HAP-1 (cell line): ENCODE measurements at regions not wholly inside any gene's neighbourhood (a gene's known extent, or its start where the extent isn't known, plus 50 kb on each side); places are given as distances from the start of the nearest gene placed in this dataset.

Experiments
- DNase-seq, 2 experiments: peaks; one replicate each; pipeline ENCODE4 v3.0.0-alpha.2; 2016 to 2020; ENCODE audit warnings: low spot score in 2 of 2
- H3K27me3 ChIP-seq: fragments of 250-450 bp; sonication (Bioruptor Pico); 2 replicates; pipeline ENCODE4 v1.5.1; 2020; ENCODE audit warnings: low read depth, mild to moderate bottlenecking, moderate library complexity
- H3K36me3 ChIP-seq: fragments of 250-450 bp; sonication (Bioruptor Pico); replicated peaks from 2 replicates; pipeline ENCODE4 v1.5.1; 2020; ENCODE audit warnings: mild to moderate bottlenecking
- H3K4me1 ChIP-seq: fragments of 250-450 bp; sonication (Bioruptor Pico); 2 replicates; pipeline ENCODE4 v1.5.1; 2020; ENCODE audit warnings: mild to moderate bottlenecking
- H3K4me3 ChIP-seq: fragments of 250-450 bp; sonication (Bioruptor Pico); 2 replicates; pipeline ENCODE4 v1.5.1; 2020; ENCODE audit warnings: mild to moderate bottlenecking, moderate library complexity
- H3K9me3 ChIP-seq: fragments of 250-450 bp; sonication (Bioruptor Pico); 2 replicates; pipeline ENCODE4 v1.5.1; 2020; ENCODE audit warnings: mild to moderate bottlenecking, moderate library complexity
- in situ Hi-C: fragments of 300-500 bp; cut with MboI; formaldehyde crosslinking; loops from 3 replicates; pipeline ENCODE4 v1.14.3; 2020; ENCODE audit warnings: low sequenced_read_pairs, inconsistent platforms, mixed read lengths

GRCh38 chr3:21152555-21152954 lies 598.5 kb downstream of the ZNF385D start:
- H3K36me3 ChIP-seq = no peaks in the 10 kb centered on the region
- no peaks in the 10 kb centered on the region for H3K27me3 ChIP-seq
- no peak for DNase-seq
- H3K9me3 ChIP-seq = no peaks in the 10 kb centered on the region
- in situ Hi-C loops = no loop called here
- no peaks in the 10 kb centered on the region for H3K4me1 ChIP-seq
- no peak overlapping the region for H3K4me3 ChIP-seq

- Histone ChIP-seq H3K36me3 (no peaks in the 10 kb centered on the region), H3K27me3 (no peaks in the 10 kb centered on the region), H3K4me1 (no peaks in the 10 kb centered on the region), H3K4me3 (no peak overlapping the region), H3K9me3 (no peaks in the 10 kb centered on the region)
- in situ Hi-C loops = no loop called here
- DNase-seq = no peak
These were observed 608.1 kb downstream of the ZNF385D start for GRCh38 chr3:21142949-21143348.

- no peak for DNase-seq
- H3K4me3 ChIP-seq = no peak overlapping the region
- no peaks in the 10 kb centered on the region for H3K9me3 ChIP-seq
- no peaks in the 10 kb centered on the region for H3K4me1 ChIP-seq
- H3K27me3 ChIP-seq = no peaks in the 10 kb centered on the region
- H3K36me3 ChIP-seq = no peaks in the 10 kb centered on the region
- in situ Hi-C loops = no loop called here
These were observed 609.0 kb downstream of the ZNF385D start for GRCh38 chr3:21142031-21142430.

- Histone ChIP-seq H3K9me3 (no peaks in the 10 kb centered on the region), H3K36me3 (no peaks in the 10 kb centered on the region), H3K4me3 (no peak overlapping the region), H3K4me1 (no peaks in the 10 kb centered on the region), H3K27me3 (no peaks in the 10 kb centered on the region)
- DNase-seq = no peak
- in situ Hi-C loops = no loop called here
These were observed 610.2 kb downstream of the ZNF385D start for GRCh38 chr3:21140785-21141184.

- no peak for DNase-seq
- no peaks in the 10 kb centered on the region for H3K36me3 ChIP-seq
- no peaks in the 10 kb centered on the region for H3K9me3 ChIP-seq
- H3K4me1 ChIP-seq = no peaks in the 10 kb centered on the region
- in situ Hi-C loops = no loop called here
- H3K4me3 ChIP-seq = no peak overlapping the region
- no peaks in the 10 kb centered on the region for H3K27me3 ChIP-seq
These were observed 612.9 kb downstream of the ZNF385D start for GRCh38 chr3:21138085-21138484.

- no peaks in the 10 kb centered on the region for H3K9me3 ChIP-seq
- in situ Hi-C loops = no loop called here
- H3K27me3 ChIP-seq = no peaks in the 10 kb centered on the region
- no peaks in the 10 kb centered on the region for H3K36me3 ChIP-seq
- DNase-seq = no peak
- H3K4me1 ChIP-seq = no peaks in the 10 kb centered on the region
- H3K4me3 ChIP-seq = no peak overlapping the region
These were observed 618.1 kb downstream of the ZNF385D start for GRCh38 chr3:21132896-21133295.

GRCh38 chr3:21120826-21121225 lies 630.2 kb downstream of the ZNF385D start:
- H3K9me3 ChIP-seq = no peaks in the 10 kb centered on the region
- H3K4me1 ChIP-seq = no peaks in the 10 kb centered on the region
- H3K36me3 ChIP-seq = no peaks in the 10 kb centered on the region
- no peak overlapping the region for H3K4me3 ChIP-seq
- H3K27me3 ChIP-seq = no peaks in the 10 kb centered on the region
- no peak for DNase-seq
- in situ Hi-C loops = no loop called here

- Histone ChIP-seq H3K4me1 (no peaks in the 10 kb centered on the region), H3K9me3 (no peaks in the 10 kb centered on the region), H3K36me3 (no peaks in the 10 kb centered on the region), H3K27me3 (no peaks in the 10 kb centered on the region), H3K4me3 (no peak overlapping the region)
- in situ Hi-C loops = no loop called here
- DNase-seq = no peak
These were observed 633.6 kb downstream of the ZNF385D start for GRCh38 chr3:21117370-21117769.

- Histone ChIP-seq H3K4me3 (no peak overlapping the region), H3K36me3 (no peaks in the 10 kb centered on the region), H3K9me3 (no peaks in the 10 kb centered on the region), H3K27me3 (no peaks in the 10 kb centered on the region), H3K4me1 (no peaks in the 10 kb centered on the region)
- in situ Hi-C loops = no loop called here
- DNase-seq = no peak
These were observed 642.0 kb downstream of the ZNF385D start for GRCh38 chr3:21109056-21109455.

- H3K4me1 ChIP-seq = no peaks in the 10 kb centered on the region
- in situ Hi-C loops = no loop called here
- no peaks in the 10 kb centered on the region for H3K27me3 ChIP-seq
- no peaks in the 10 kb centered on the region for H3K36me3 ChIP-seq
- H3K9me3 ChIP-seq = no peaks in the 10 kb centered on the region
- no peak overlapping the region for H3K4me3 ChIP-seq
- DNase-seq = no peak
These were observed 645.2 kb downstream of the ZNF385D start for GRCh38 chr3:21105784-21106183.

GRCh38 chr3:21100656-21101359 lies 650.2 kb downstream of the ZNF385D start:
- Histone ChIP-seq H3K36me3 (no peaks in the 10 kb centered on the region), H3K4me3 (no peak overlapping the region), H3K4me1 (no peaks in the 10 kb centered on the region), H3K27me3 (no peaks in the 10 kb centered on the region), H3K9me3 (no peaks in the 10 kb centered on the region)
- in situ Hi-C loops = no loop called here
- DNase-seq = no peak

GRCh38 chr3:21094686-21095085 lies 656.3 kb downstream of the ZNF385D start:
- Histone ChIP-seq H3K36me3 (no peaks in the 10 kb centered on the region), H3K9me3 (no peaks in the 10 kb centered on the region), H3K27me3 (no peaks in the 10 kb centered on the region), H3K4me1 (no peaks in the 10 kb centered on the region), H3K4me3 (no peak overlapping the region)
- no peak for DNase-seq
- in situ Hi-C loops = no loop called here

- no peaks in the 10 kb centered on the region for H3K27me3 ChIP-seq
- in situ Hi-C loops = no loop called here
- H3K36me3 ChIP-seq = no peaks in the 10 kb centered on the region
- no peaks in the 10 kb centered on the region for H3K9me3 ChIP-seq
- H3K4me3 ChIP-seq = no peak overlapping the region
- H3K4me1 ChIP-seq = no peaks in the 10 kb centered on the region
- no peak for DNase-seq
These were observed 677.4 kb downstream of the ZNF385D start for GRCh38 chr3:21073561-21073960.

GRCh38 chr3:21067031-21067813 lies 683.8 kb downstream of the ZNF385D start:
- H3K4me3 ChIP-seq = no peak overlapping the region
- in situ Hi-C loops = no loop called here
- DNase-seq = no peak
- H3K36me3 ChIP-seq = no peaks in the 10 kb centered on the region
- no peaks in the 10 kb centered on the region for H3K27me3 ChIP-seq
- no peaks in the 10 kb centered on the region for H3K9me3 ChIP-seq
- no peaks in the 10 kb centered on the region for H3K4me1 ChIP-seq
